GM12892 (cell line): ENCODE measurements at regions not wholly inside any gene's neighbourhood (a gene's known extent, or its start where the extent isn't known, plus 50 kb on each side); places are given as distances from the start of the nearest gene placed in this dataset.

Experiments used
- POLR2A ChIP-seq: IDR thresholded peaks from 2 replicates; pipeline ENCODE4 v1.6.1; 2011; ENCODE audit warnings: low read depth, low read length, control low read depth
- POLR2AphosphoS5 ChIP-seq: IDR thresholded peaks from 2 replicates; pipeline ENCODE4 v1.6.1; 2011; ENCODE audit warnings: low read depth, low read length, control low read depth

DNA sequence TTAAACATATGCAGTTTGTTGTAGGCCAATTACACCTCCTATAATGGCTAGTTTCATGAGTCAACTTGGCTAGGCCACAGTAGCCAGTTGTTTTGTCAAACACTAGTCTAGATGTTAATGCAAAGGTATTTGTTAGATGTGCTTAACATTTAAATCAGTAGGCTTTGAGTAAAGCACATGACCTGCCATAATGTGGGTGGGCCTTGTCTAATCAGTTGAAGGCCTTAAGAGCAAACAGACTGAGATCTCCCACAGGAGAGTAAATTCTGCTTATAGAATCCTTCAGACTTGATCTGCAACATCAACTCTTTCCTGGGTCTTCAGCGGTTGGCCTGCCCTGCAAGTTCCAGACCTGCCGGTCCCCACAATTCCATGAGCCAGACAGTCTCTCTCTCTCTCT, 1345.9 kb downstream of the BRD1 start:
- no peak for TF ChIP-seq POLR2A
- TF ChIP-seq POLR2AphosphoS5, result no peak
